ENCODE measurements at regions not wholly inside any gene's neighbourhood (a gene's known extent, or its start where the extent isn't known, plus 50 kb on each side); places are given as distances from the start of the nearest gene placed in this dataset.

DNA sequence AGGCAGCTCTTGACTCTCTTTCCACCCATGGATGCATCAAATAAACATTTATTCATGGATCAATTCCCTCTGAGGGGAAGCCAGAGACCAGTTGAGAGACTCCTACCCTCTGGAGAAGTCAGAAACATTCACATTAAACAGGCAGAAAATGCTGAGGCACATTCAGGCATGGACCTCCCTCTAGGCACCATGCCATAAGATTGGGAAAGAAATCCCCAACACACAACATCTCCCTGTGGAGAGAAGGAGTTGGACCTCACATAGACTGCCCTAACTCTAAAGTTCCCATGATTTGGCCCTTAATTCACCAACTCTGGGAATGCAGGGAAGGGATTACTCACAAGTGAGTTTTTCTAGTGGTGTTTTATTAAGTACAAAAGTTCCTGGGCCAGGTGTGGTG is 415.3 kb upstream of the C1orf87 start:
- no peak for DNase-seq (ENCODE audit: extremely low read depth, low read depth, low spot score)

DNA sequence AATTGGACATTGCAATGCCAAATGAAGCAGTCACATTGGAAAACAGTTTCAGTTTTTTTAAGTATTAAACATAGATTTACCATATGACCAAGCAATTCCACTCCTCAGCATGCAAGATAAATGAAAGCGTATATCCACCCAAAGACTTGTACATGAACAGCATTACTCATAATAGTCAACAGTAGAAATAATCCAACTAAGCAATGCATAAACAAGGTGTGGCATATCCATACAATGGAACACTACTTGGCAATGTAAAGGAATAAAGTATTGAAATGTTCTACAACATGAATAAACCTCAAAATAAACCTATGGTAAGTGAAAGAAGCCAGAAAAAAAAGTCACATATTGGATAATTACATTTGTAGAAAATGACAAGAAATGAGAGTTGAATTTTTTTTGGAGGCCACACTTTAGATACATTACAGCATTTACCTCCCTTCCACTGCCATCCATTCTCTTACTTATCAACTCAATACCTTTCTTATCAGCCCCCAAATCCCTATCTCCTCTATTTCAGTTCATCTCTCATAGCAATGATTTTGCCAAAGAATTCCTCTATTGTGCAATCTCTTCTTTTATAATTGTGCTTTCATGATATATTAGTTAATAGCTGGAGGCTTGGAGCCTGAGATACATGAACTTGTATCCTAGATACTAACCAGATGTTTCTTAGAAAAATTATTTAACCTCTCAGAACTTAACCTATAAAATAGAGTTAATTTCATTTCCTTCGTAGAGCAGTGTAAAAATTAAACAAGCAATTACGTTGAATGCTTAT is 414.2 kb upstream of the C1orf87 start:
- no peak for DNase-seq (ENCODE audit: extremely low read depth, low read depth, low spot score)

DNA sequence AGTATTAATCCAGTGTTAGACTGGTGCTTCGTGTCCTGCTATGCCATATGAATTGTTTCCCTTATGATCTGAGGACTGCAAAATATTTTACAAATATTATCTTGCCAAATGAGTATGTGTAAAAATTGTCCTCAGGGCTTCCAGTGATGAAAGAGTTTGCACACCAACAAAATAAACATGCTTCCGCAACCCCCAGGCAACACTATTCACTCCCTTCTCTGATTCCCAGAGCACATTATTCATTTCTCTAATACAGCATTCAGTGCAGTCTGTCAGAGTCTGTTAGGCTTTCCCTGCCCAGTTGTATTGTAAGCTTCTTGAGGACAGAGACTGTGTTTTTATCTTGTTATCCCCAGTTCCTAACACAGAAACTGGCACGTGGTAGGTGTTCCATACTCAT is 409.9 kb upstream of the C1orf87 start:
- no peak for DNase-seq (ENCODE audit: extremely low read depth, low read depth, low spot score)

DNA sequence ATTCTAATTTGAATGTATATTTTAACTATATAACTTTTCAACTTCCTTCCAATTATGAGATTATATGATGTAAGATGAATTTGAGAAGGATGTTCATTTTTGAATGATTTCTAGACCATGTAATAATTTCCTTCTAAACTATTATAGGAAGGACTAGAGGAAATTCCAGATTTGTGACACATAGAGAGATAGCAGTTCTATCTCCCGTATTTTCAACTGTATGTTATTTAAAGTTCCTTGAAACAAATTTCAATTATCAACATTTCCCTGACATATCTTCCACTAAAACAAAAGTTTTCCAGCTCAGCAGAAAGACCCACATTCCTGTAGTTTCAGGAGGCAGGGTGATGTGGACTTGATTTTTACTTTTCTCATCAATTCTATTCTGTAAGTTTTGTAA is 396.7 kb upstream of the C1orf87 start:
- DNase-seq (ENCODE audit: extremely low read depth, low read depth, low spot score): no peak

DNA sequence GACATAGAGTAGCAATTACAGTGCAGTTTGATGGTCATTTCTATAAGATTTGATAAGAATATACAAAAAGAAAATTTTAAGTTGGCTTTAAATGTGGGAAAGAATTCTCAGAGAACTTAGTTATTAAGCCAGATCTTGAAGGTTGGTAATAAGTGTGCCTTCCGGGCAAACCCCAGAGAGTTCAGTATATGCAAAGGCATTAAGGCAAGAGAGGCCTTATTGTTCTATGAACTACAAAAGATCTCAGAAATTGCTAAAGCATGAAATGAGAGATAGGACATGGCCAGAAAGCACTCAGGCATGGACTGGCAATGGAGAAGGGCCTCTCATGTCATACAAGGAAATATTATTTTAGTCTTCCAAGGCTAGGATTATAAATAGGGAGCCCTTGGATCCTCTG is 390.2 kb upstream of the C1orf87 start:
- DNase-seq (ENCODE audit: extremely low read depth, low read depth, low spot score): no peak

DNA sequence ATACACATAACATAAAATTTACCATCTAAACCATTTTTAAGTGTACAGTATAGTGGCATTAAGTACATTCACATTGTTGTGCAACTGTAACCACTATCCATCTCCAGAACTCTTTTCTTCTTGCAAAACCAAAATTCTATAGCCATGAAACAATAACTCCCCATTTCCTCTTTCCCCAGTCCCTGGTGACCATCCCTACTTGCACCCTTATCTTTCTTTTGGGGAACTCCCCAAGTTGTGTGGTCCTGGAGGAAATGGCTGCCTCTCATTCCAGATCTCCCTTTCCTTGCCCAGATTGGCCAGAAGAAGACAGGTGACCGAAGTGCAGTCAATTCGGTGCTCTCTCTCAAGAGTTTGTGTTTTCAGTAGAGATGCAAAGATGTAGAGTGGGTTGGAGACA is 389.6 kb upstream of the C1orf87 start:
- DNase-seq (ENCODE audit: extremely low read depth, low read depth, low spot score): no peak

DNA sequence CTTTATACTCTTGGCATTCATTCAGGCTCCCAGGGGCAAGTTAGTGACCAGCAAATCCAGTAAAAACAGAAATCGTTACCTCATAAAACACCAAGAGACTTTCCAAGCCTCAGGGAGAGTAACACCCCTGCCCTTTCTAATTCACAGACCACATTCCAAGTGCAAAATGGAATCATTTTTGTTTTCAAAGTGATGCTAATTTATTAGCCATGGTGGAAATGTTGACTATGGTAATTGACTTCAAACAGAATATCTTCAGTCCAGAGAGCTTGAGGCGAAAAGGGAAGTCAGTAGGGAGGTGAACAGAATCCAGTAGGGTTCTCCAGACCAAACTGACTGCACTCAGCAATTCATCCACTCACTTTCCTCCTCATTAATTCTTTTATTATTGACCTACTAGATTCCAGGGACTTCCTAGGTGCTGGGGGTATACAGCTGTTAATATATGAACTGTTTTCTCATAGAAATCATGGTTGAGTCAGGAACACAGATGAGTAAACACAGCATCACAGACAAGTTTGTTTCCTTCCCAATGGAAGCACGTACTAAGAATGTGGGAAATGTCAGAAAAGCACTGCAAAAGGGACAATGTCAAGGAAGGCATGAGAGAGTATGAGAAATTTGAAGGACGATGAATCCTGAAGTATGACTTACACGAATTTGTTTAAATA is 388.5 kb upstream of the C1orf87 start:
- no peak for DNase-seq (ENCODE audit: extremely low read depth, low read depth, low spot score)

DNA sequence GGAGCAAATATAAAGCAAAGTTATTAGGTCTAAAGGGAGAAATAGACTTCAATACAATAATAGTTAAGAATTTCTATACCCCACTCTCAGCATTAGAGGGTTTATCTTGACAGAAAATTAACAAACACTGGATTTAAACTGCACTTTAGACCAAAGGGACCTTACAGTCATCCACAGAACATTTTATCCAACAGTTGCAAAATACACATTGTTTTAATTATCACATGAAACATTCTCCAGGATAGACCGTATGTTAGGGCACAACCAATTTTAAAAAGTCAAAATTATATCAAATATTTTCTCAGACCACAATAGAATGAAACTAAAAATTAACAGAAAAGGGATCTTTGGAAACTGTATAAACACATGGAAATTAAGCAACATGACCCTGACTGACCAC is 384.5 kb upstream of the C1orf87 start:
- no peak for DNase-seq (ENCODE audit: extremely low read depth, low read depth, low spot score)

DNA sequence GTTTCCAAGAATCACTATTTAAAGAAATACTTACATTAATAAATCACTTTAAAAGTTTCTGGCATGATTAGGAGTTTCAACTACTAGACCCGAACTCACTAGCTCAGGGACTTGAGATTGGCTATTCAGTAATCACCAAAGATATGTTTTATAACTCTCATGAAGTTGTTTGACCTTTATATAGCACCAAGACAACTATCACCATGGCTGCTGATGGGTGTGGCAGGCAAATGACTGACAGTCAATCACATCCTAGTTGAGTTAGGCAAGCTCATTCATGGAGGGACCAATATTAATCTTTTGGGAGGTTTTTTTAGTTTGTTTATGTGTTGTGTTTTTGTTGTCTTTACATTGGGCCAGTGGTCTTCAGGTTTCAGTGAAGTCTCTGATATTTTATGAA is 376.3 kb upstream of the C1orf87 start:
- no peak for DNase-seq (ENCODE audit: extremely low read depth, low read depth, low spot score)

DNA sequence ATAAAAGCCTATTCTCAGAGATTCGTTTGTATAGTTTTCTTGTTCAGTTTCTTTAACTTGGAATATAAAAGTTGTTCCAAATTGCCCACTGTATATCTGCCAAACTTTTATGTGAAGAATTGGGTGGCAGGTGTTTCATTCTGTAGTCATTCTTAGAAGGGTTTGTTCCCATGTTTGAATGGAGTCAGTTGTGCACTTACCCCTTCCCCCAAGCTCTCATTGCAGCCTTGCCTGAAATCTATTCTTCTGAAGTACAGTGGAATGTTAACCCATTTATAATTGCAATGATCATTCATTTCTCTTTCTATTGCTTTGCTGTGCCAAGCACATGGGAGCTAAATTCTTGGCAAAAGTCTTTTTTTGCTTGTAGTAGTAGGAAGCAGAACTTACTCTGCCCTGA is 375.3 kb upstream of the C1orf87 start:
- DNase-seq (ENCODE audit: extremely low read depth, low read depth, low spot score): no peak

DNA sequence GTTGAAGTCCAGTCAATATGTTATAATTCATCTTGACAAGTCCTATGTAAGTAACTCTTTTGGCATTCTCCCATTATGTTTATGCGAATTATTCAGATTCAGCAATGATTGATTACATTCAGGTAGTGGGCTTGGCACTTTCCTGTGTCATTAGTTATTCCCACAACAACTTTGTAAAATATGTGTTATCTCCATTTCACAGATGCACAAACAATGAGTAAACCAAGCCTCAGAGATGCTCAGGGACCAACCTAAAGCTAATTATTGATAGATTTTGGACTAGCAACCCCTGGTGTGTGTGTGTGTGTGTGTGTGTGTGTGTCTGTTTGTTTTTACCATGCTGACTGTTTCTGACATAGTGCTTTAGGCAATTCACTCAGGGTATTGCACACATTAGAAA is 371.1 kb upstream of the C1orf87 start:
- no peak for DNase-seq (ENCODE audit: extremely low read depth, low read depth, low spot score)

DNA sequence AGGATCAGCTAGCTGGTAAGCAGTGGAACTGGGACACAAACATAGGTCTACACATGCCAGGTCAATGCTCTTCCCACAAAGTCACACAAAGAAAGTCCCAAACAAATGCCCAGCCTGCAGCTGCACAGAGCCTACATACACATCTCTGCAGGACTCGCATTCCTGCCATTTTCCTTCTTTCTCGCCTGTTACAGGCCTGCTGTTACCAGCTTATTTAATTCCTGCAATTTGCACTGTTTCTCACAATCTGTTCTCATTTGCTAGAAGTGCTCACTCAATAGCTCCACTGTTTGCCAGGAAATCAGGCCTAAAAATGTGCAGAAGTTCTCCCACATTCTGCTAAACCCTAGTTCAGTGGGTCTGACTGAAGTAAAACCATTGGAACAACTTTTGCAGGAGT is 362.6 kb upstream of the C1orf87 start:
- DNase-seq (ENCODE audit: extremely low read depth, low read depth, low spot score): no peak

DNA sequence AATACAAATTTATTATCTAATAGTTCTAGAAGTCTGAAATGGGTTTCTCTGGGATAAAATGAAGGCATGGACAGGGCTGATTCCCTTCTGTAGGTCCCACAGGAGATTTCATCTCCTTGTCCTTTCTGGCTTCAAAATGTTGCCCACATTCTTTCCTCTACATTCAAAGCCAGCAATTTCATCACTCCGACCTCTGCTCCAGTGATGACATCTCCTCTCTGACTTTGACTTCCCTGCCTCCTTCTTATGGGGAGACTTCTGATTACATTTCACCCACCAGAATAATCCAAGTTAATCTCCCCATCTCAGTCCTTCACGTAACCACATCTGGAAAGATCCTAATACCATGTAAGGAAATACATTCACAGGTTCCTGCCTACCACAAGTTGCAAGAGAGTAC is 358.0 kb upstream of the C1orf87 start:
- DNase-seq (ENCODE audit: extremely low read depth, low read depth, low spot score): no peak

DNA sequence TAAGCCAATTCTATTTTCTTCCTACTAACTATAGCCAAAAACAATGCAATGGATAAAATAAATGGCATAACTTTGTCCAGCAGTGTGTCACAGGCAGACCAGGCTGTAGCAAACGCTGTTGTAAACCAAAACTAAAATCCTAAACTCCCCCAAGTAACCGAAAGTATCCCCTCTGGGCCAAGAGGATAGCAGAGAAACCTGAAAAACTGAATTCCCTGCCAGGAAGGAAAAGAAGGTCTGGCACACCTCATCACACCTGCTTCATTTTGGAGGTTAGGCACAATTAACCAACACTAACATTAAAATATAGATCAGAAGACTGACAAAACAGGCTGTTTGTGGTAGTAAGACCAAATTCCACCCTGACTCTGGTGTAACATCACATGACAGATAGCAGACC is 356.8 kb upstream of the C1orf87 start:
- DNase-seq (ENCODE audit: extremely low read depth, low read depth, low spot score): no peak

DNA sequence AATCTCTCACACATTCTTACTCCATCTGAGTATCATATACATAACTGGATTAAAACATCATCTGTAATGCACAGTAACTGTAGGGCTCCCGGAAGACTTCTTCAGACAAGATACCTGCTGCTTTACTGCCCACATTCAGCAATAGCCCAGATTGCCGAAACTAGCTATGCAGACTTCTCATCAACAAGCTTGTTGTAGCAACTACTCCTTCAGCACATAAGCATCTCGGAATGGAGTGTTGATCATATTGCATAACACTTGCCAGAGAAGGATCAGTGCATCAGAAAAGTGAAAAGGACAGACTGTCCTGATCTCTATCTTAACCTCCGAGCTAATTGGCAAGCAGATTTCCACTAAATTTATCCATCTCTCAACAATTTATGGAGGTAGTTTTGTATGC is 354.6 kb upstream of the C1orf87 start:
- no peak for DNase-seq (ENCODE audit: extremely low read depth, low read depth, low spot score)

DNA sequence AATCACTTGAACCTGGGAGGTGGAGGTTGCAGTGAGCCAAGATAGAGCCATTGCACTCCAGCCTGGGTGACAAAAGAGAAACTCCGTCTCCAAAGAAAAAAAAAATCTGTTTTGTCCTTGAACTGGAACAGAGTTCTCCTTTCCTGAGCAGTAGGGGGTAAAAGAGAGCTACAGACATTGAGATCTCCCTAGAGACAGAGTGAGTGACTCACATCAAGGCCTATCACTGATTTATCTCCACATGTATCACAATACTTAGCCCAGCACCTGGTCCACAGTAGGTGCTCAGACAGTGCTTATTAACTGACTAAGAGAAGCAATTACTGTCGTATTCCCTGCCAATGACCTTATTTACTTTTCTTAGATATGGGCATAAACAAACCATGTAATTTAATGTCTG is 354.1 kb upstream of the C1orf87 start:
- no peak for DNase-seq (ENCODE audit: extremely low read depth, low read depth, low spot score)

DNA sequence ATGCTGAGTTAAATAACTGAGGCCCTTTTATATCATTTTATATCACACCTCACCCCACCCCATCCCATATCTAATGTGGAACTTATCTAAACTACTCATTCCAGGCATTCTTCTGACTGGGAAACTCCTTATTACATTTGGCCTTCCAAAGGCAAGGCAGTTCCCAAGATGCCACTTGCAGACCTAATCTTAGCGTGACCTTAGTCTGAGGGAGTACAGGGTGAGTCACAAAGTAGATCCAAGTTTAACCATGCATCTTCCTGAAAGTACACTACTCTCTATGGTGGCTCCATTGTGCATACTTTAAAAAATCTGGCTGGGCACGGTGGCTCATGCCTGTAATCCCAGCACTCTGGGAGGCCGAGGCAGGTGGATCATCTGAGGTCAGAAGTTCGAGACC is 353.6 kb upstream of the C1orf87 start:
- DNase-seq (ENCODE audit: extremely low read depth, low read depth, low spot score): no peak

DNA sequence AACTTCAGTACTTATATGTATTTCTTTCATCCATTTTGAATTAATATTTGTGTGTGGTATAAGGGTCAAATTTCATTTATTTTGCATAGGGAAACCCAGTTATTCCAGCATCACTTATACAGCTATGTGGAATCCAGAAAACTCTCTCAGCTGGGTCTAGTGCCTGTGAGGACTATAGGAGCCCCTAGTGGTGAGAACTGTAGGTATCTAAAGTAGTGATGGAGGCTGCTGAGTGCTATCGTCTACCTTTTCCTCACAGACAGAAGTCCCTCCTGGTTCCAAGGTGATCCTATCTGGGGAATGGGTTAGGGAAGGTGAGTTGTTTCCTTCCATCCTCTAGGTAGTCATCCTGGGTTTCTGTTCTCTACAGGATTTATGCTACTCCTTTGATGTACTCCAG is 352.0 kb upstream of the C1orf87 start:
- no peak for DNase-seq (ENCODE audit: extremely low read depth, low read depth, low spot score)

DNA sequence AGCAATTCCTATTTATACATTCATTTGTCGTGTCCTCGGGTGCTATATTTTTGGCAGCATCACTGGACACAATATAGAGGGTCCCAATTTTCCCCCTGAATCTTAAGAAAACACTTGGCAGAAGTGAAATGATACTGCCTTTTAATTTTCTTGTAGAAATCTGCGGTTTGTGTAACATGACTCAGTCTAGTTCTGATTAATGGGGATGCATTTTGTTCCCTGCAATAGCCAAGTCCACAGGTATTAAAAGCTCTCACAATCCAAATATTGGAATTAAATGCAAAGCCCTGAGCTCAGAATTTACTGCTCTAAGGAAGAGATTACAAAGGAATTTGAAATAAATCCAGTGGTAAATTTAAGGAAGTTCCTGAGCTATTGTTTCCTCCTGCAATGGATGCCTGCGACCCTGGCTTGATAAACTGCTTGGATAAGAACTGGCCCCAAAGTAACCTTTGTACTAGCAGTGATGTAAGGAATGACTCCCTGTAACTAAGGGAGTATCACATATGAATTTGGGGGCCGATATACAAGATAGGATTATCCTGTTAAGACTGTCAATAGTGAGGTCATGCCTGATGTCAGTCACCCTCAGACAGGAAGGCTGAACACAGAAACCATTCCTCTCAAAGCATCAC is 349.7 kb upstream of the C1orf87 start:
- peak; percentile 31 for DNase-seq (ENCODE audit: extremely low read depth, low read depth, low spot score)

DNA sequence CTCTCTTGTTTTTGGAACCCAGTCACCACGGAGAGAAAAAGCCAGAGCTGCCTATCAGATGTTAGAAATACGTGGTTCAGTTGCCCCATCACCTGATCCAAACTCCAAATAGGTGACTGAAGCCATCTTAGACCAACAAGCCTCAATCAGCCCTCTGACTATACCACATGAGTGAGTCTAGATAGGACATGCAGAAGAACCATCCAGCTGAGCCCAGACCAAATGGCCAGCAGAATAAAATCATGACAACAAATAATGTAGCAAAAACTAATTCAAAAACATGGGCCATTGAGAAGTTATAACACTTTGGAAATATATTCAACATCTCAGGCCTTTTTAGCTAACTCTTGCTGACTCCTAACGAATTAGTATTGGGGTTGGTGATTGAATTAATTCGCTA is 348.4 kb upstream of the C1orf87 start:
- DNase-seq (ENCODE audit: extremely low read depth, low read depth, low spot score): no peak

DNA sequence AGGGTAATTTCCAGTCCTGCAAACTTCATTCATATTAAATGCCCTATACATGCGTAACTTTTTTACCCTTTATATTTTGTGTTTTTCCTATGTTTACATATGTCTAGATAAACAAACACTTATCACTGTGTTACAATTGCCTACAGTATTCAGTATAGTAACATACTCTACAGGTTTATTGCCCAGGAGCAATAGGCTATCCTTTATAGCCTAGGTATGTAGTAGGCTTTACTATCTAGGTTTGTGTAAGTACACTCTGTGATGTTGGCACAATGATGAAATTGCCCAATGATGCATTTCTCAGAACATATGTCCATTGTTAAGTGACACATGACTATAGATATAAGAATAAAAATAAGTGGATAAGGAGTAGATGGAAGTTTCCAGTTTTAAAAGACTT is 345.5 kb upstream of the C1orf87 start:
- no peak for DNase-seq (ENCODE audit: extremely low read depth, low read depth, low spot score)

DNA sequence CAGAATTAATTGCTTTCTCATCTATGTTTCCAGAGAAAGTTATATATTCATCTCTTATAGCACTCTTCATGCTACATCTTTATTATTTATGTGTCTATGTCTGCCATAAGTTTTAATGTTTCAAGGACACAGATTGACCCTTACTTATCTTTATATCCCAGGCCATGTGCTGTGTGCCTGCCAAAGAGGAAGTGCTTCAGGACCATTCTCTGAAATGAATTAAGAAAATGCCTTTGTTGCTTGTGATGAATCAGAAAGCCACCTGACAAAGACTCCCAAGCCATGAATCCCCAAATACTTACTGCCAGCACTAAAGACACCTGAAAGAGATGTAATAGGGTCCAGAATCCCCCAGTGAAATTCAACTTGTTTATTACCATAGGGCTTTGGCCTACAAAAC is 342.1 kb upstream of the C1orf87 start:
- no peak for DNase-seq (ENCODE audit: extremely low read depth, low read depth, low spot score)
